HG03175 (cell line): ENCODE measurements at regions not wholly inside any gene's neighbourhood (a gene's known extent, or its start where the extent isn't known, plus 50 kb on each side); places are given as distances from the start of the nearest gene placed in this dataset.

Experiments
- ATAC-seq: cut with Tn5 transposase; IDR thresholded peaks from one replicate; pipeline ENCODE4 v1.9.1; 2021; ENCODE audit warnings: mild to moderate bottlenecking, moderate library complexity; ENCODE audit not compliant: unreplicated experiment

- ATAC-seq, result no peak
Measured at GRCh38 chr17:79298799-79299198, 224.2 kb downstream of the ENGASE start.

- ATAC-seq, result no peak
Measured at GRCh38 chr17:79296243-79296642, 221.6 kb downstream of the ENGASE start.

- no peak for ATAC-seq
Measured at GRCh38 chr17:79295307-79295706, 220.7 kb downstream of the ENGASE start.

- ATAC-seq, result no peak
Measured at GRCh38 chr17:79294459-79295071, 219.9 kb downstream of the ENGASE start.

GRCh38 chr17:79292501-79292900 is 217.9 kb downstream of the ENGASE start:
- no peak for ATAC-seq

GRCh38 chr17:79291391-79291790 is 216.8 kb downstream of the ENGASE start:
- ATAC-seq, result no peak

GRCh38 chr17:79290726-79291125 is 216.1 kb downstream of the ENGASE start:
- no peak for ATAC-seq

- ATAC-seq, result no peak
Measured at GRCh38 chr17:79288950-79289349, 214.3 kb downstream of the ENGASE start.

GRCh38 chr17:79286440-79286839 is 211.8 kb downstream of the ENGASE start:
- no peak for ATAC-seq

- ATAC-seq, result no peak
Measured at GRCh38 chr17:79285973-79286372, 211.3 kb downstream of the ENGASE start.

GRCh38 chr17:79282294-79282693 is 207.7 kb downstream of the ENGASE start:
- ATAC-seq, result no peak

- no peak for ATAC-seq
Measured at GRCh38 chr17:79281803-79282202, 207.2 kb downstream of the ENGASE start.

- ATAC-seq, result no peak
Measured at GRCh38 chr17:79280866-79281572, 206.4 kb downstream of the ENGASE start.

- no peak for ATAC-seq
Measured at GRCh38 chr17:79280010-79280409, 205.4 kb downstream of the ENGASE start.

GRCh38 chr17:79279320-79279719 is 204.7 kb downstream of the ENGASE start:
- ATAC-seq, result no peak

- no peak for ATAC-seq
Measured at GRCh38 chr17:79276821-79277220, 202.2 kb downstream of the ENGASE start.

- ATAC-seq, result no peak
Measured at GRCh38 chr17:79273660-79274059, 199.0 kb downstream of the ENGASE start.

- no peak for ATAC-seq
Measured at GRCh38 chr17:79272666-79273219, 198.1 kb downstream of the ENGASE start.

- no peak for ATAC-seq
Measured at GRCh38 chr17:79272220-79272619, 197.6 kb downstream of the ENGASE start.

- ATAC-seq, result no peak
Measured at GRCh38 chr17:79269620-79270019, 195.0 kb downstream of the ENGASE start.

- ATAC-seq, result no peak
Measured at GRCh38 chr17:79263191-79263590, 188.6 kb downstream of the ENGASE start.

GRCh38 chr17:79262624-79263023 is 188.0 kb downstream of the ENGASE start:
- ATAC-seq, result no peak
